ENCODE measurements at regions not wholly inside any gene's neighbourhood (a gene's known extent, or its start where the extent isn't known, plus 50 kb on each side); places are given as distances from the start of the nearest gene placed in this dataset.

DNA sequence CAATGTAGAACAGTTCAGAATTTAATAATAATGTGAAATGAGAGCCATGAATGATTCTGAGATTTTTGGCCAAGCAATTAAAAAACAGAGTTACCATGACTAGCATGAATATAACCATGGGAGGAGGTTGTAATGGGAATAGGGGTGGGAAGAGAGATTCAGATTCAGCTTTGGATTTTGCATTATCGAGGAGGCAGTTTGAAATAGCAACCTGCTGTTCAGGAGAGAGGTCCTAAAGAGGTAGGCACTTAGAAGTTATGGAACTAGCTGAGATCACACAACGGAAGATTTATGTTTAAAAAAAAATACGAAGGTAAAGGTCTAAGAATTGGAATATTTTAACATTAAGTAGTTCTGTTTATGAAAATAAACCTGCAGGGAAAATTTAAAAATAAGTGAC lies 124.4 kb upstream of the TECRL start:
- Histone ChIP-seq H3K9me3 (ENCODE audit: control insufficient read depth in 1 of 2, insufficient read depth in 1 of 2, low read depth in 1 of 2, low read length in 2 of 2) (peaks cover 3 to 6% of the 10 kb centered on the region in 2 experiments; a peak in 1 of 4 replicates), H3K4me2 (ENCODE audit: low read length) (no peak overlapping the region), H3K9me2 (ENCODE audit: insufficient read depth) (no peaks in the 10 kb centered on the region), H4K20me1 (ENCODE audit: insufficient read depth) (no peaks in the 10 kb centered on the region), H3K79me2 (ENCODE audit: insufficient read depth, low read length) (no peaks in the 10 kb centered on the region), H3K9ac (ENCODE audit: low read length) (no peak overlapping the region), H2AFZ (ENCODE audit: low read depth, low read length, poor library complexity, severe bottlenecking) (no peak overlapping the region), H3K27me3 (ENCODE audit: insufficient read depth, low read length) (no peaks in the 10 kb centered on the region), H3K4me1 (ENCODE audit: control insufficient read depth in 1 of 2, insufficient read depth in 2 of 2, low read length in 2 of 2) (no peaks in the 10 kb centered on the region), H3K36me3 (ENCODE audit: control insufficient read depth in 1 of 2, insufficient read depth in 2 of 2, low read length in 2 of 2) (no peaks in the 10 kb centered on the region), H3K27ac (ENCODE audit: low read depth, low read length) (no peak overlapping the region), H3K4me3 (replicated peaks in 1 of 2; ENCODE audit: low read depth in 1 of 2, low read length in 2 of 2) (no peak overlapping the region)
- RAD21 ChIA-PET (ENCODE audit: low non-redundant PET in 1 of 2, low total read pairs in 2 of 2, uncharacterized antibody in 2 of 2, unreplicated experiment in 2 of 2): no interaction called here
- CTCF ChIA-PET: no interaction called here
- intact Hi-C loops (cut with micrococcal nuclease): no loop called here
- TF ChIP-seq SIN3A (IDR thresholded peaks at IDR 0.05; ENCODE audit: low read depth): no peak
- TF ChIP-seq YY1 (IDR thresholded peaks at IDR 0.05; ENCODE audit: extremely low read depth, insufficient replicate concordance, low read depth, low read length): no peak
- TF ChIP-seq ZNF274 (IDR thresholded peaks at IDR 0.05; ENCODE audit: low read depth, low read length): no peak
- TF ChIP-seq CBX3 (IDR thresholded peaks at IDR 0.05; ENCODE audit: low read depth): no peak
- TF ChIP-seq, protein P1, sequence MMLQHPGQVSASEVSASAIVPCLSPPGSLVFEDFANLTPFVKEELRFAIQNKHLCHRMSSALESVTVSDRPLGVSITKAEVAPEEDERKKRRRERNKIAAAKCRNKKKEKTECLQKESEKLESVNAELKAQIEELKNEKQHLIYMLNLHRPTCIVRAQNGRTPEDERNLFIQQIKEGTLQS (IDR thresholded peaks at IDR 0.05): no peak
- TF ChIP-seq, protein P2, sequence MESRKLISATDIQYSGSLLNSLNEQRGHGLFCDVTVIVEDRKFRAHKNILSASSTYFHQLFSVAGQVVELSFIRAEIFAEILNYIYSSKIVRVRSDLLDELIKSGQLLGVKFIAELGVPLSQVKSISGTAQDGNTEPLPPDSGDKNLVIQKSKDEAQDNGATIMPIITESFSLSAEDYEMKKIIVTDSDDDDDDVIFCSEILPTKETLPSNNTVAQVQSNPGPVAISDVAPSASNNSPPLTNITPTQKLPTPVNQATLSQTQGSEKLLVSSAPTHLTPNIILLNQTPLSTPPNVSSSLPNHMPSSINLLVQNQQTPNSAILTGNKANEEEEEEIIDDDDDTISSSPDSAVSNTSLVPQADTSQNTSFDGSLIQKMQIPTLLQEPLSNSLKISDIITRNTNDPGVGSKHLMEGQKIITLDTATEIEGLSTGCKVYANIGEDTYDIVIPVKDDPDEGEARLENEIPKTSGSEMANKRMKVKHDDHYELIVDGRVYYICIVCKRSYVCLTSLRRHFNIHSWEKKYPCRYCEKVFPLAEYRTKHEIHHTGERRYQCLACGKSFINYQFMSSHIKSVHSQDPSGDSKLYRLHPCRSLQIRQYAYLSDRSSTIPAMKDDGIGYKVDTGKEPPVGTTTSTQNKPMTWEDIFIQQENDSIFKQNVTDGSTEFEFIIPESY (IDR thresholded peaks at IDR 0.05; ENCODE audit: extremely low read depth, insufficient replicate concordance, low read length): no peak
- TF ChIP-seq TCF7L2 (IDR thresholded peaks at IDR 0.05; ENCODE audit: borderline replicate concordance, extremely low read depth, insufficient read depth, insufficient read length): no peak
- TF ChIP-seq ZFX (IDR thresholded peaks at IDR 0.05): no peak
- TF ChIP-seq POLR2AphosphoS5 (IDR thresholded peaks at IDR 0.05; ENCODE audit: low read depth, low read length): no peak
- no peak for TF ChIP-seq CEBPB (IDR thresholded peaks at IDR 0.05; ENCODE audit: low read depth)
- TF ChIP-seq EGR1 (IDR thresholded peaks at IDR 0.05; ENCODE audit: low read depth): no peak
- TF ChIP-seq EZH2phosphoT487 (IDR thresholded peaks at IDR 0.05; ENCODE audit: borderline replicate concordance): no peak
- no peak for TF ChIP-seq POLR2A (IDR thresholded peaks at IDR 0.05; ENCODE audit: borderline replicate concordance, extremely low read depth, insufficient read depth, insufficient read length)
- TF ChIP-seq FOSL1 (IDR thresholded peaks at IDR 0.05; ENCODE audit: low read depth): no peak
- TF ChIP-seq, protein P3, sequence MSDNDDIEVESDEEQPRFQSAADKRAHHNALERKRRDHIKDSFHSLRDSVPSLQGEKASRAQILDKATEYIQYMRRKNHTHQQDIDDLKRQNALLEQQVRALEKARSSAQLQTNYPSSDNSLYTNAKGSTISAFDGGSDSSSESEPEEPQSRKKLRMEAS (IDR thresholded peaks at IDR 0.05): no peak
- TF ChIP-seq, protein P4, sequence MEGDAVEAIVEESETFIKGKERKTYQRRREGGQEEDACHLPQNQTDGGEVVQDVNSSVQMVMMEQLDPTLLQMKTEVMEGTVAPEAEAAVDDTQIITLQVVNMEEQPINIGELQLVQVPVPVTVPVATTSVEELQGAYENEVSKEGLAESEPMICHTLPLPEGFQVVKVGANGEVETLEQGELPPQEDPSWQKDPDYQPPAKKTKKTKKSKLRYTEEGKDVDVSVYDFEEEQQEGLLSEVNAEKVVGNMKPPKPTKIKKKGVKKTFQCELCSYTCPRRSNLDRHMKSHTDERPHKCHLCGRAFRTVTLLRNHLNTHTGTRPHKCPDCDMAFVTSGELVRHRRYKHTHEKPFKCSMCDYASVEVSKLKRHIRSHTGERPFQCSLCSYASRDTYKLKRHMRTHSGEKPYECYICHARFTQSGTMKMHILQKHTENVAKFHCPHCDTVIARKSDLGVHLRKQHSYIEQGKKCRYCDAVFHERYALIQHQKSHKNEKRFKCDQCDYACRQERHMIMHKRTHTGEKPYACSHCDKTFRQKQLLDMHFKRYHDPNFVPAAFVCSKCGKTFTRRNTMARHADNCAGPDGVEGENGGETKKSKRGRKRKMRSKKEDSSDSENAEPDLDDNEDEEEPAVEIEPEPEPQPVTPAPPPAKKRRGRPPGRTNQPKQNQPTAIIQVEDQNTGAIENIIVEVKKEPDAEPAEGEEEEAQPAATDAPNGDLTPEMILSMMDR (IDR thresholded peaks at IDR 0.05 in 2 of 3, conservative IDR thresholded peaks at IDR 0.05 in 1 of 3; ENCODE audit: borderline replicate concordance in 1 of 3, insufficient read depth in 1 of 3, low read depth in 2 of 3, low read length in 2 of 3): no peak
- no peak for TF ChIP-seq RAD21 (IDR thresholded peaks at IDR 0.05; ENCODE audit: low read depth)
- TF ChIP-seq JUND (IDR thresholded peaks at IDR 0.05): no peak
- no peak for TF ChIP-seq SRF (IDR thresholded peaks at IDR 0.05; ENCODE audit: low read depth)
- POLR2A ChIA-PET: no interaction called here
- no peak for DNase-seq (ENCODE audit: low read depth, low spot score)
- ATAC-seq: no peak
- BruUV-seq (replicated peaks): no TSS peak

All from HCT116 (cell line).